NCI-H1048 (cell line): ENCODE measurements at regions not wholly inside any gene's neighbourhood (a gene's known extent, or its start where the extent isn't known, plus 50 kb on each side); places are given as distances from the start of the nearest gene placed in this dataset.
"Not testable (repeated sequence)": the region's sequence is repeated elsewhere in the genome, so short reads cannot be mapped to it uniquely, and the experiment has no call there.

Source experiments
- DNase-seq: peaks from one replicate; lab custom pipeline; 2025; lab: John Stamatoyannopoulos, UW

- no peak for DNase-seq
These were observed 106.0 kb upstream of the OR9Q1 start for GRCh38 chr11:57917632-57918031.

DNA sequence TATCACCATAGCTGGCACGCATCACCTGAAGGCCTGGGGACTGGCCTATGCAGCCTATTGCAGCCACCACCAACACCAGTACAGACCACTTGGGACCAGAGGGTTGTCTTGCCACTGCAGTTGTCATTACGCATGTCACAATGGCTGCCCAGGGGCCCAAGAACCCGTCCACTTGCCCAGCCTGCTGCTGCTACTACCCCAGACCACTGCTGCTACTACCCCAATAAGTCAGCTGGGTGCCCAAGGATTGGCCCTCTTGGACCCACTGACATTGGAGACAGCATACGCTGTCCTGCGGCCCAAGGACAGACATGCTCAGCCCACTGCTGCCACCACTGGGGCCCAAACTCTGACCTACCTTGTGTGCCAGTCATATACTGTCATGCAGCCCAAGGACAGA, 102.7 kb upstream of the OR9Q1 start:
- no peak for DNase-seq

GRCh38 chr11:57932105-57932504, 91.6 kb upstream of the OR9Q1 start:
- no peak for DNase-seq

- DNase-seq = no peak
These were observed 88.2 kb upstream of the OR9Q1 start for GRCh38 chr11:57935402-57936049.

DNA sequence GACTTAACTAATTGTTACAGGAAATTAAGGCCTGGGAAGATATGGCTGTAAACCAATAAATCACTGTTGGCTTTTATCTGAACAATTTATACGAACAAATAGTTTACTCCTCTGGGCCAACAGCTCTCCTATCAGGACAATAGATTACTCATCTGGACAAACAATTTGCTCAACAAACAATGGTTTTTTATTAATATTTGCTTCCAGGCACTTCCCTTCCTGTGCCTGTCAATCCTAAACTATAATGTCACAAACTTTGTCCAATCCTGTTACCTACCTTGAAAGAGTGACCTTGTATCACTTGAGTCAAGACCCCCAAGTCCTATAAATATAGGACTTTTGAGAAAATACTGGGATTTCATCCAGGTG, 87.6 kb upstream of the OR9Q1 start:
- no peak for DNase-seq

GRCh38 chr11:57937431-57937830, 86.2 kb upstream of the OR9Q1 start:
- DNase-seq = no peak

DNA sequence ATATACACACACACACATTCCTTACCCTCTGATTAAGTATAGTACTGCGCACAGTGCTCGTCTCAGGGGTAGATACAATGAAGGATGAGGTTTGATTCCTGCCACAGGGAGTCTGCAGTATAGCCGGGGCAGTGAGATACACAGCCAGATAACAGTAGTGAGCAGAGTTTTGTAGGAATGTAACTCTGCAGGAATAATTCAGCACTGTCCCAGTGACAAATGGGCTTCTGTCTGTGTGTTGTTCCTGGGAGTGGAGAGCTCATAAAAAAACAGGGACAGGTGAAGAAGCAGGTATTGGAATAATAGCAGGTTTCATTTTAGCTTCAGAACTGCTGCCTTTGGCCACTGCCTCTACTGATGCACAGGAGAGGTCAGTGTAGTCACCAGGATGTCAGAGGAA, 85.3 kb upstream of the OR9Q1 start:
- no peak for DNase-seq

DNA sequence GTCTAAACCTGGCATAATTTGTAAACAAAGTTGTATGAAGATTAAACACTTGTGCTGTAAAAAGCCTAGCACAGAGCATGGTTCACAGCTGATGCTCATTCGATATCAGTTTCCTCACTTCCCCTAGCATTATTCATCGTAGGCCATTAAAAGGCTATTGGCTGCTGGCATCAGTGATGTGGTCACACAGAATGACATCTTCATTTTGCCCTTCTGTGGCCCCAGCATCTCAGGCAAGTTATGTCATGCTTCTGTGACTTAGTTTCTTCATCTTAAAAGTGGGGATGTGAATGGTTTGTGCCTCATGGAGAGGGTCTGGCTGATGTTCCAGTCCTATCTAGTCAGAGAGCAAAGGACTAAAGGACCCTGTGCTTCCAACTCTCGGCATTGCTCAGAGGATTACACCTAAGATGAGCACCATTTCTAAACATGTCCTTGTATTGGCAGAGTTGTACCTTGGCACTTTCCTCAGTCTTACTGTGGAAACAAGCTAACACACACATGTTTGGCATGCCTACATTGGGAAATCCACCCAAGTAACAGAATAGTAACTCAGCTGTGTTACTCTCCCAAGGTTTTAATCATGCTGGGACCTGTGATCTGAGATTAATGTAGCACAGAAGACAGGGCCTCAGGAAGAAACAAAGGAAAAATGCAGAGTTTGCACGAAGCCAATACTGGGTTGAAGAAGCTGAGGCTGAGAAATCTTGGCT, 83.5 kb upstream of the OR9Q1 start:
- no peak for DNase-seq

DNA sequence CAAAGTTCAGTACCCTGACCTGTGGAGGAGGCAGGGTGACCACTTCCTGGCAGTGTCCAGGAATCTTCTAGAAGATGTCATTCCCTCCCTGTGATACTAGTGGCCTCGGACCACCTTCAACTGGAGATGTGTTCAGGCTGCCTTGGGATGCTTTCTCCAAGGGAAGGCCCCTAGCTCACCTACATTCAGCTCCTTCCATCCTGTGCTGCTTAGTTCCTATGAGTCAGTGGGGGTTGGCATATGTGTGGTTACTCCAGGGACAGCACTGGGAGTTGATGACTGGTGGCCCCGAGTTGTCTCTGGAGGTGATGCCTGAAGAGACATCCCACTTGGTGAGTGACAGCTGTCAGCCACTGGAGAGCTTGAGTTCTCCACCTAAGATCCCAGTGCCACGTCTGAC, 81.8 kb upstream of the OR9Q1 start:
- DNase-seq = no peak

DNA sequence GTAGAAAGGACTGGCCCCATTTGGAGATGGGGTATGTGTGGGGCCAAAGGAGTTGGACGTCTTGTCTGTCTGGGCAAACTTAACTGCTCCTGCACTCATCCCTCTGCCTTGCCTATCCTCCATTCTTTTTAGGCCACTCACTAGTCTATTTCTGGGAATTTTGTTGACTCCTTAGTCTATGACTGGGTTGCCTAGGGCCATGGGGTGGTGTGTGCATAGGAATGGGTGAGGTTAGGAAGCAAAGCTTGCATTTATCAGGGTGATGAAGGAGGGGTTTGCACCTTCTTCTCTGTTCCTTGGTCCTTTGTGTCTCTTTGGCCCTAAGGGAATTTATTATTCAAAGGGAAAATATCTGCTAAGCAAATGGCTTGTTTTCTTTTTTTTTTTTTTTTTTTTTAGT, 80.9 kb upstream of the OR9Q1 start:
- no peak for DNase-seq

- DNase-seq = not testable (repeated sequence)
These were observed 79.9 kb upstream of the OR9Q1 start for GRCh38 chr11:57943766-57944165.

- DNase-seq = no peak
These were observed 77.1 kb upstream of the OR9Q1 start for GRCh38 chr11:57946628-57947027.

GRCh38 chr11:57964660-57965059, 59.0 kb upstream of the OR9Q1 start:
- DNase-seq = no peak

DNA sequence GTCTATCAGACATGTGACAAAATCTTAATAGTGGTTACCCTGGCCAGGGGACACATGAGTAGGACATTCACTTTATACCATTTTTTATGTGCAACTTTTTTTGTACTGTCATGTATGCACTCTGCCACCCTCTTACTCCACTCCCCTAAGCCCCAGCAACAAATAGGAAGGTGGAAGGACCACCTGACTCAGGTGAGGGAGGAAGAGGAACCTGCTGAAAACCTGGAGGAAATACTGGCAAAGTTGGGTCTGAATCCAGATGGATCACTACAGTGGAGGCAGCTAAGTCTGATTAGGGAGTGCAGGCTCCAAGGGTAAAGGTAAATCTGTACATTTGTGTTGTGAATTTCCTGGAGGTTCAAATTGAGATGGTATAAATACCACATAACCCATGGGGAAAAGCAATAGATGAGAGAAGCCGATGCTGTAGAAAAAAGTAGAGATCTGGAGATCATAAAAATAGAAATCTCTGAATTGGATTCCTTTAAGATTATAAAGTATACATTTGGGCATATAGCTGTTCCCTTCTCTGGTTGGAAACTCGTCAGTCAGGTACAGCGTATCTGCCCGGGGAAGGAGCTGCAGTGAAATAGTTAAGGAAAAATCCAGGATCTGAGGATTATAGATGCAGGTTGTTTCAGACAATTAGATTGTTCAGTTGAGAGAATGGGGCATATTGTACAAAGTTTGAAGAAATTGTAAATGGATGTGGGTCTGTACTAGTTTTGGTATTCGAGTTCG, 52.2 kb upstream of the OR9Q1 start:
- DNase-seq = no peak

GRCh38 chr11:57972013-57972367, 51.7 kb upstream of the OR9Q1 start:
- peak; percentile 41 for DNase-seq
